Kasumi-1 (cell line): ENCODE measurements at regions not wholly inside any gene's neighbourhood (a gene's known extent, or its start where the extent isn't known, plus 50 kb on each side); places are given as distances from the start of the nearest gene placed in this dataset.
"Not testable (repeated sequence)": the region's sequence is repeated elsewhere in the genome, so short reads cannot be mapped to it uniquely, and the experiment has no call there.

Source experiments
- DNase-seq, 2 experiments: peaks; one replicate each; lab custom pipeline; 2025; lab: John Stamatoyannopoulos, UW

GRCh38 chr2:128613876-128614275 is 295.2 kb upstream of the HS6ST1 start:
- DNase-seq: no peak

- DNase-seq: not testable (repeated sequence)
Measured at GRCh38 chr2:128614907-128615306, 296.2 kb upstream of the HS6ST1 start.

- no peak for DNase-seq
Measured at GRCh38 chr2:128615571-128615970, 296.9 kb upstream of the HS6ST1 start.

- DNase-seq: no peak
Measured at GRCh38 chr2:128617029-128617590, 298.4 kb upstream of the HS6ST1 start.

GRCh38 chr2:128617661-128618060 is 299.0 kb upstream of the HS6ST1 start:
- DNase-seq: no peak

GRCh38 chr2:128618642-128619041 is 300.0 kb upstream of the HS6ST1 start:
- no peak for DNase-seq

GRCh38 chr2:128619471-128620325 is 301.0 kb upstream of the HS6ST1 start:
- no peak for DNase-seq

GRCh38 chr2:128621074-128621473 is 302.4 kb upstream of the HS6ST1 start:
- DNase-seq: no peak

- DNase-seq: no peak
Measured at GRCh38 chr2:128622371-128622770, 303.7 kb upstream of the HS6ST1 start.

GRCh38 chr2:128622955-128623620 is 304.4 kb upstream of the HS6ST1 start:
- DNase-seq: no peak

GRCh38 chr2:128623776-128624761 is 305.4 kb upstream of the HS6ST1 start:
- peak; percentile 69 to 78 for DNase-seq

GRCh38 chr2:128624956-128625355 is 306.3 kb upstream of the HS6ST1 start:
- DNase-seq: no peak

- no peak for DNase-seq
Measured at GRCh38 chr2:128625421-128625820, 306.8 kb upstream of the HS6ST1 start.

- no peak for DNase-seq
Measured at GRCh38 chr2:128625963-128626759, 307.5 kb upstream of the HS6ST1 start.

GRCh38 chr2:128626760-128627511 is 308.3 kb upstream of the HS6ST1 start:
- DNase-seq: no peak

GRCh38 chr2:128628206-128628605 is 309.5 kb upstream of the HS6ST1 start:
- no peak for DNase-seq

GRCh38 chr2:128628996-128629395 is 310.3 kb upstream of the HS6ST1 start:
- DNase-seq: no peak

GRCh38 chr2:128630974-128631697 is 312.5 kb upstream of the HS6ST1 start:
- no peak for DNase-seq

GRCh38 chr2:128631698-128632500 is 313.2 kb upstream of the HS6ST1 start:
- no peak for DNase-seq
